A549 (cell line): ENCODE measurements at regions not wholly inside any gene's neighbourhood (a gene's known extent, or its start where the extent isn't known, plus 50 kb on each side); places are given as distances from the start of the nearest gene placed in this dataset.

Experiments
- ATAC-seq, 2 experiments: fragments of 200-7000 bp in 1 of 2; fragments of >200 bp in 1 of 2; cut with Nextera tagmentation in 1 of 2; cut with Tn5 transposase in 1 of 2; 3 replicates each; pipeline versions ENCODE4 v1.8.0 to v1.9.1; 2018 to 2020; ENCODE audit warnings: mild to moderate bottlenecking in 1 of 2, moderate library complexity in 1 of 2
- CTCF ChIA-PET: fragments of 300-600 bp; sonication (Branson Sonifier 250); formaldehyde crosslinking; extraction: SDS; loops from one replicate; lab custom pipeline; 2021; ENCODE audit warnings: antibody characterized with exemption, inconsistent platforms; lab: Yijun Ruan, JAX
- POLR2A ChIA-PET: fragments of 350-600 bp; formaldehyde crosslinking; extraction: SDS; loops from one replicate; lab custom pipeline; 2021; ENCODE audit warnings: antibody characterized with exemption, inconsistent platforms; lab: Yijun Ruan, JAX
- DNase-seq, 2 experiments: peaks; one replicate each; pipeline versions ENCODE4 v3.0.0 to v3.0.0-alpha.2; 2011 to 2016; ENCODE audit warnings: low read depth in 1 of 2, low spot score in 1 of 2
- FAIRE-seq: peaks from 2 replicates; lab custom pipeline; 2011; peaks lifted over from hg19 to GRCh38; lab: Jason Lieb, UNC
- H3K27ac ChIP-seq, 2 experiments: fragments of >200 bp; sonication (Bioruptor Twin); formaldehyde crosslinking; 3 replicates each; pipeline ENCODE4 v1.5.1; 2016 to 2017
- H3K4me1 ChIP-seq: fragments of >200 bp; sonication (Bioruptor Twin); formaldehyde crosslinking; 3 replicates; pipeline ENCODE4 v1.6.1; 2016
- H3K4me2 ChIP-seq: fragments of >200 bp; sonication (Bioruptor Twin); formaldehyde crosslinking; 3 replicates; pipeline ENCODE4 v1.6.1; 2016
- H3K4me3 ChIP-seq: fragments of >200 bp; sonication (Bioruptor Twin); formaldehyde crosslinking; 3 replicates; pipeline ENCODE4 v1.5.1; 2016
- H3K9me3 ChIP-seq: fragments of >200 bp; sonication (Bioruptor Twin); formaldehyde crosslinking; 3 replicates; pipeline ENCODE4 v1.6.1; 2016
- CHD4 ChIP-seq: fragments of 200-600 bp; sonication (generic); IDR thresholded peaks from 2 replicates; pipeline ENCODE4 v1.6.1; 2016; ENCODE audit warnings: antibody characterized with exemption, mild to moderate bottlenecking, borderline replicate concordance
- CTCF ChIP-seq: fragments of >200 bp; sonication (Bioruptor Twin); formaldehyde crosslinking; IDR thresholded peaks from 3 replicates; pipeline ENCODE4 v1.5.1; 2016
- EHF ChIP-seq: fragments of 250-450 bp; sonication (Bioruptor Pico); IDR thresholded peaks from 2 replicates; pipeline ENCODE4 v1.5.0; 2020; ENCODE audit warnings: mild to moderate bottlenecking
- FOSB ChIP-seq: fragments of 250-450 bp; sonication (Bioruptor Pico); IDR thresholded peaks from 2 replicates; pipeline ENCODE4 v1.5.0; 2020; ENCODE audit warnings: mild to moderate bottlenecking, moderate library complexity
- FOSL2 ChIP-seq, 2 experiments: fragments of 450-650 bp in 1 of 2; fragments of >200 bp in 1 of 2; sonication (Bioruptor Twin) in 1 of 2; formaldehyde crosslinking; IDR thresholded peaks; 2 replicates each; pipeline versions ENCODE4 v1.5.0 to v1.6.1; 2016 to 2020; ENCODE audit warnings: mild to moderate bottlenecking in 1 of 2, moderate library complexity in 1 of 2
- FOXS1 ChIP-seq: fragments of 250-450 bp; sonication (Bioruptor Pico); IDR thresholded peaks from 2 replicates; pipeline ENCODE4 v1.5.0; 2020; ENCODE audit warnings: mild to moderate bottlenecking, moderate library complexity
- HDAC2 ChIP-seq: fragments of 200-600 bp; sonication (generic); IDR thresholded peaks from 2 replicates; pipeline ENCODE4 v1.6.1; 2016
- HOXB13 ChIP-seq: fragments of 250-450 bp; sonication (Bioruptor Pico); IDR thresholded peaks from 2 replicates; pipeline ENCODE4 v1.5.0; 2020; ENCODE audit warnings: low read depth, mild to moderate bottlenecking, moderate library complexity
- JUNB ChIP-seq: fragments of >200 bp; sonication (Bioruptor Twin); formaldehyde crosslinking; IDR thresholded peaks from 2 replicates; pipeline ENCODE4 v1.6.1; 2016
- KDM1A ChIP-seq: fragments of 200-600 bp; sonication (generic); IDR thresholded peaks from 2 replicates; pipeline ENCODE4 v1.6.1; 2016; ENCODE audit warnings: low read depth, mild to moderate bottlenecking
- KDM5A ChIP-seq: fragments of 200-600 bp; sonication (generic); IDR thresholded peaks from 2 replicates; pipeline ENCODE4 v1.6.1; 2016; ENCODE audit warnings: antibody characterized with exemption, mild to moderate bottlenecking
- MAZ ChIP-seq: fragments of 150-350 bp; IDR thresholded peaks from 2 replicates; pipeline ENCODE4 v1.6.1; 2014; ENCODE audit warnings: antibody characterized with exemption, low read depth, low read length, borderline replicate concordance
- RAD21 ChIP-seq, 2 experiments: fragments of >200 bp in 1 of 2; sonication (Bioruptor Twin) in 1 of 2; formaldehyde crosslinking in 1 of 2; IDR thresholded peaks in 1 of 2; conservative IDR thresholded peaks in 1 of 2; 2 replicates in 1 of 2; 3 replicates in 1 of 2; pipeline ENCODE4 v1.6.1; 2012 to 2018; ENCODE audit warnings: inconsistent platforms in 1 of 2
- RCOR1 ChIP-seq: fragments of 150-350 bp; IDR thresholded peaks from 2 replicates; pipeline ENCODE4 v1.6.1; 2014; ENCODE audit warnings: antibody characterized with exemption, low read length, low read depth
- REST ChIP-seq: fragments of 200-600 bp; sonication (generic); IDR thresholded peaks from 2 replicates; pipeline ENCODE4 v1.6.1; 2016; ENCODE audit warnings: antibody characterized with exemption, mild to moderate bottlenecking, moderate library complexity
- RNF2 ChIP-seq: fragments of 200-600 bp; sonication (generic); IDR thresholded peaks from 2 replicates; pipeline ENCODE4 v1.6.1; 2016; ENCODE audit warnings: low read depth, mild to moderate bottlenecking, antibody characterized with exemption, moderate library complexity, borderline replicate concordance
- SMC3 ChIP-seq: fragments of >200 bp; sonication (Bioruptor Twin); formaldehyde crosslinking; IDR thresholded peaks from 3 replicates; pipeline ENCODE4 v1.6.1; 2018; ENCODE audit warnings: inconsistent platforms
- SREBF2 ChIP-seq: fragments of 450-650 bp; IDR thresholded peaks from 2 replicates; pipeline ENCODE4 v1.6.1; 2014; ENCODE audit warnings: mild to moderate bottlenecking, moderate library complexity
- ZSCAN20 ChIP-seq: fragments of 250-450 bp; sonication (Bioruptor Pico); IDR thresholded peaks from 2 replicates; pipeline ENCODE4 v1.8.0; 2022; ENCODE audit warnings: mild to moderate bottlenecking, moderate library complexity
- WGBS: methylation state at CpG from one replicate; pipeline ENCODE4 v1.1.6; 2017; ENCODE audit errors: missing lambda C conversion rate; 5-methylcytosine and 5-hydroxymethylcytosine counted together

GRCh38 chr22:23008896-23009295, 61.4 kb upstream of the GNAZ start:
- POLR2A ChIA-PET, result no interaction called here
- TF ChIP-seq KDM1A (no peak), ZSCAN20 (CRISPR knock-in tag) (no peak), REST (no peak), SMC3 (no peak), KDM5A (no peak), CTCF (no peak), JUNB (no peak), RCOR1 (no peak), RAD21 (conservative IDR thresholded peaks at IDR 0.05 in 1 of 2, IDR thresholded peaks at IDR 0.05 in 1 of 2) (no peak), HDAC2 (no peak), FOSB (CRISPR knock-in tag) (no peak), MAZ (no peak), CHD4 (no peak), HOXB13 (no peak), FOXS1 (no peak), FOSL2 (IDR thresholded peaks at IDR 0.05) (no peak), FOSL2 (CRISPR knock-in tag; IDR thresholded peaks at IDR 0.05) (no peak), EHF (CRISPR knock-in tag) (no peak), SREBF2 (no peak), RNF2 (no peak)
- H3K27ac ChIP-seq, result no peak overlapping the region
- ATAC-seq, result no peak
- no peak overlapping the region for H3K4me2 ChIP-seq
- no peak for FAIRE-seq
- CTCF ChIA-PET, result no interaction called here
- no peaks in the 10 kb centered on the region for H3K4me1 ChIP-seq
- H3K9me3 ChIP-seq, result no peaks in the 10 kb centered on the region
- H3K4me3 ChIP-seq, result no peak overlapping the region
- 81% methylated on average over 2 of the region's 2 CpGs for WGBS
- DNase-seq, result no peak
